Stomach (tissue), 4 donors: ENCODE measurements at regions not wholly inside any gene's neighbourhood (a gene's known extent, or its start where the extent isn't known, plus 50 kb on each side); places are given as distances from the start of the nearest gene placed in this dataset.

ENCODE experiments used
- CTCF ChIP-seq, 7 experiments: fragments of 450-650 bp in 4 of 7; fragments of 200-600 bp in 3 of 7; sonication (generic) in 3 of 7; IDR thresholded peaks; one replicate each; pipeline ENCODE4 v1.5.1; 2016 to 2019; ENCODE audit warnings: antibody characterized with exemption in 7 of 7, control low read depth in 2 of 7, mild to moderate bottlenecking in 1 of 7
- POLR2A ChIP-seq, 4 donors: fragments of 450-650 bp; IDR thresholded peaks; one replicate each; pipeline ENCODE4 v1.6.1; 2016; ENCODE audit warnings: antibody characterized with exemption in 4 of 4, control low read depth in 2 of 4, mild to moderate bottlenecking in 1 of 4, moderate library complexity in 1 of 4

- no peak for TF ChIP-seq CTCF (IDR thresholded peaks at IDR 0.05)
- no peak for TF ChIP-seq POLR2A (IDR thresholded peaks at IDR 0.05)
Observed at GRCh38 chr4:119688446-119688845, 59.8 kb upstream of the PDE5A start.
